ENCODE measurements at regions not wholly inside any gene's neighbourhood (a gene's known extent, or its start where the extent isn't known, plus 50 kb on each side); places are given as distances from the start of the nearest gene placed in this dataset.
A peak's percentile ranks its signal among the peaks of the same experiment; 100 is the strongest.

DNA sequence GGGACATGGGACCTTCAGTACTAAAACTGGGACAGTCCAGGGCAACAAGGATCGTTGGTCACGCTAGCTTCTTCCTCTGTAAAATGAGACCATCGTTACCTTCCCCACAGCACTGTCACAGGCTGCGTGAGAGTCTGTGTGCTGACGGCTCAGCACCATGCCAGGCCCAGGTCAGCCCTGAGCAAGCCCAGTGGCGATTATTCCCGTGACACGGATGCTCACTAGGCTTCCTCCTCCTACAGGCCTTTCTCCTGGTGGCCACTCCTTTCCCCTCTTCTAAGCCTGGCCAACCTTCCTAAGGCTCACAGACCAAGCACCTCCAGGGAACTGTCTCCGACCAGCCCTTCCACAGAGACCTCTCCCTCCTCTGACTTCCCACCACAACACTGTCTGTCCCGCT, 69.3 kb upstream of the RUNX3 start:
- no peak overlapping the region for H3K4me3 Mint-ChIP-seq
- H3K36me3 Mint-ChIP-seq (ENCODE audit: low read depth), result no peaks in the 10 kb centered on the region
- no peaks in the 10 kb centered on the region for H3K27me3 Mint-ChIP-seq
- ChIA-PET POLR2A (interaction anchor here (0.7 to 1.1 kb wide), 3 partner anchors 12 to 25 kb away, joined by 3 read pairs; no protein-coding TSS in a partner anchor), CTCF (interaction anchor here (1.2 kb wide), 1 partner anchor 52 kb away, joined by 3 read pairs; no protein-coding TSS in a partner anchor)
- no peak overlapping the region for H3K27ac Mint-ChIP-seq
- DNase-seq, result no peak
- intact Hi-C loops (cut with micrococcal nuclease), result no loop called here
- no peak for ATAC-seq (ENCODE audit: low read depth)
- TF ChIP-seq, protein P1, sequence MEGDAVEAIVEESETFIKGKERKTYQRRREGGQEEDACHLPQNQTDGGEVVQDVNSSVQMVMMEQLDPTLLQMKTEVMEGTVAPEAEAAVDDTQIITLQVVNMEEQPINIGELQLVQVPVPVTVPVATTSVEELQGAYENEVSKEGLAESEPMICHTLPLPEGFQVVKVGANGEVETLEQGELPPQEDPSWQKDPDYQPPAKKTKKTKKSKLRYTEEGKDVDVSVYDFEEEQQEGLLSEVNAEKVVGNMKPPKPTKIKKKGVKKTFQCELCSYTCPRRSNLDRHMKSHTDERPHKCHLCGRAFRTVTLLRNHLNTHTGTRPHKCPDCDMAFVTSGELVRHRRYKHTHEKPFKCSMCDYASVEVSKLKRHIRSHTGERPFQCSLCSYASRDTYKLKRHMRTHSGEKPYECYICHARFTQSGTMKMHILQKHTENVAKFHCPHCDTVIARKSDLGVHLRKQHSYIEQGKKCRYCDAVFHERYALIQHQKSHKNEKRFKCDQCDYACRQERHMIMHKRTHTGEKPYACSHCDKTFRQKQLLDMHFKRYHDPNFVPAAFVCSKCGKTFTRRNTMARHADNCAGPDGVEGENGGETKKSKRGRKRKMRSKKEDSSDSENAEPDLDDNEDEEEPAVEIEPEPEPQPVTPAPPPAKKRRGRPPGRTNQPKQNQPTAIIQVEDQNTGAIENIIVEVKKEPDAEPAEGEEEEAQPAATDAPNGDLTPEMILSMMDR (IDR thresholded peaks at IDR 0.05), result no peak
- peaks cover 29% of the 10 kb centered on the region for H3K4me1 Mint-ChIP-seq
- no peaks in the 10 kb centered on the region for H3K9me3 Mint-ChIP-seq

- Mint-ChIP-seq H3K36me3 (ENCODE audit: low read depth) (no peaks in the 10 kb centered on the region), H3K27me3 (no peaks in the 10 kb centered on the region), H3K9me3 (no peaks in the 10 kb centered on the region), H3K4me3 (no peak overlapping the region), H3K27ac (no peak overlapping the region), H3K4me1 (peaks cover 28% of the 10 kb centered on the region)
- TF ChIP-seq, protein P1 (IDR thresholded peaks at IDR 0.05), result no peak
- POLR2A ChIA-PET, result interaction anchor here (0.8 to 1.1 kb wide), 2 partner anchors 11 to 14 kb away, joined by 3 read pairs; no protein-coding TSS in a partner anchor
- CTCF ChIA-PET, result interaction anchor here (1.2 to 1.5 kb wide), 2 partner anchors 10 to 52 kb away, joined by 3 to 5 read pairs; no protein-coding TSS in a partner anchor
- no peak for DNase-seq
- intact Hi-C loops (cut with micrococcal nuclease), result no loop called here
- no peak for ATAC-seq (ENCODE audit: low read depth)
Measured at GRCh38 chr1:24998563-24999245, 68.6 kb upstream of the RUNX3 start.

GRCh38 chr1:24996983-24997893, 67.2 kb upstream of the RUNX3 start:
- Mint-ChIP-seq H3K4me3 (no peak overlapping the region), H3K4me1 (peaks cover 32% of the 10 kb centered on the region), H3K36me3 (ENCODE audit: low read depth) (no peaks in the 10 kb centered on the region), H3K27ac (no peak overlapping the region), H3K27me3 (no peaks in the 10 kb centered on the region), H3K9me3 (no peaks in the 10 kb centered on the region)
- no peak for DNase-seq
- ATAC-seq (ENCODE audit: low read depth), result peak; percentile 49
- POLR2A ChIA-PET, result interaction anchor here (1.0 to 1.8 kb wide), 4 partner anchors 9 to 32 kb away, joined by 4 to 8 read pairs (median 6); no protein-coding TSS in a partner anchor
- CTCF ChIA-PET, result interaction anchor here (1.1 to 1.5 kb wide), 2 partner anchors 11 to 35 kb away, joined by 4 to 5 read pairs; no protein-coding TSS in a partner anchor
- intact Hi-C loops (cut with micrococcal nuclease), result no loop called here
- TF ChIP-seq, protein P1 (IDR thresholded peaks at IDR 0.05), result no peak

DNA sequence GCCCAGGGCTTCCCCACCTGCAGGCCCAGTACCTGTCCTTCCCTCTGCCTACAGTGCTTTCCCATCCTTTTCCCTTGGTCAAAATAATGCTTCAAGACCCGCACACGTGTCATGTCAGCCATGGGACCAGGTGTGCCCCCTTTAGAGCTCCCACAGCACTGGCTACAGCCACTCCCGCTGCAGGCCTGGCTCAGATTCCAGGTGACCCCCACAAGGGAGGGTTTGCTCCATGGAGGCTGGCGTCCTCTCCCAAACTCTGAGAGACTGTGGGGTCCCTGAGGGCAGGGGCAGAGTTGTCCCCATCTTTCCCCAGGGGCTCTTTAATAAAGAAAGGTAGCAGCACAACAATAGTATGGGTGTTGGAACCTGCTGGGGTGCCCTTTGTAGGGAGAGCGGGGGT, 66.4 kb upstream of the RUNX3 start:
- TF ChIP-seq, protein P1 (IDR thresholded peaks at IDR 0.05), result no peak
- Mint-ChIP-seq H3K27me3 (no peaks in the 10 kb centered on the region), H3K9me3 (no peaks in the 10 kb centered on the region), H3K36me3 (ENCODE audit: low read depth) (no peaks in the 10 kb centered on the region), H3K27ac (no peak overlapping the region), H3K4me3 (no peak overlapping the region), H3K4me1 (peaks cover 36% of the 10 kb centered on the region)
- no peak for ATAC-seq (ENCODE audit: low read depth)
- CTCF ChIA-PET, result no interaction called here
- DNase-seq, result no peak
- intact Hi-C loops (cut with micrococcal nuclease), result no loop called here
- POLR2A ChIA-PET, result interaction anchor here (1.2 to 1.9 kb wide), 3 partner anchors 8 to 32 kb away, joined by 4 to 7 read pairs (median 6); no protein-coding TSS in a partner anchor

Measured in activated B cell treated with CpG ODN at 0.5 μM for 24 hours (primary cell).